ENCODE measurements at regions not wholly inside any gene's neighbourhood (a gene's known extent, or its start where the extent isn't known, plus 50 kb on each side); places are given as distances from the start of the nearest gene placed in this dataset.

DNA sequence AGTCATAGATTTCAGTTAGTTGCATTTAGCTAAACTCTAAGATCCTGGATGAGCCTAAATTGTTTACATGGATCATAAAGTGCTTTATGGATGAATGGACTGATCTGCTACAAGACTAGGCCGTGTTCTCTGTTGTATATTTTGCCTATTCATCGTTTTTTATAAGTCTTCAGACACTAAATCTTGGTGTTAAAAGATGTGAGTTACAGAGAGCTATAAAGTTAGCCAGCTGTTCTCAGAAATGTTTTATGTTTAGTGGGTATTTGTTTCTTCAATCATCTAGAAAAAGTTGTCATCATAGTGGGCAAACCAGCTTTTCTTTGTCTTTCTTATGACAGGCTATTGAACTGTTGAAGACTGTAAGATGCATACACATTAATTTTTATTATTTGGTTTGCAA lies 585.8 kb upstream of the SEMA6A start:
- Histone ChIP-seq H3K27me3 (replicated peaks; ENCODE audit: control insufficient read depth, insufficient read depth, low read length, poor library complexity, severe bottlenecking) (no peaks in the 10 kb centered on the region), H3K27ac (ENCODE audit: insufficient read depth, low read length, poor library complexity, severe bottlenecking) (no peak overlapping the region), H3K4me3 (ENCODE audit: insufficient read depth, low read depth, low read length, poor library complexity, severe bottlenecking) (no peak overlapping the region), H3K9me3 (ENCODE audit: control insufficient read depth, low read length) (no peaks in the 10 kb centered on the region), H3K36me3 (ENCODE audit: control insufficient read depth, insufficient read depth, low read length) (no peaks in the 10 kb centered on the region), H3K4me1 (ENCODE audit: control insufficient read depth, insufficient read depth, low read length, poor library complexity, severe bottlenecking) (no peaks in the 10 kb centered on the region)
- no peak for DNase-seq

DNA sequence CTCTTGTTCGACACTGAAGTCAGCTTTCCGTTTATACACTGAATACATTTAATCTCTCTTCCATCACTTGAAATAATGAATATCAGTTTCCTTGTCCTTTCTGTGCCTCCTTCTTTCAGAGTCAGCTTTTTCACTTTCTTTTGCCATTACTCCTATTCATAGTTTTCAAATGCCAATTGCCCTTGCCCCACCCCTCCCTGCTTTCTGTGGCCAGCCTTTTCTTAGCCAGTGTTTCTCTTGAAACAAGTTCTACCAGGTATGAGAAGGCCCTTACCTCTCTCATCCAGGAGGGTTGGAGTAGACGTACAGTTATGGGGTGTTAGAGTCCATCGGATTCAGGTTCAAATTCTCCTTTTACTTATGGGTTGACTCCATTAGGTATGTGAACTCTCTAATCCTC lies 574.7 kb upstream of the SEMA6A start:
- DNase-seq: no peak
- Histone ChIP-seq H3K4me1 (ENCODE audit: control insufficient read depth, insufficient read depth, low read length, poor library complexity, severe bottlenecking) (no peaks in the 10 kb centered on the region), H3K36me3 (ENCODE audit: control insufficient read depth, insufficient read depth, low read length) (no peaks in the 10 kb centered on the region), H3K4me3 (ENCODE audit: insufficient read depth, low read depth, low read length, poor library complexity, severe bottlenecking) (no peak overlapping the region), H3K9me3 (ENCODE audit: control insufficient read depth, low read length) (no peaks in the 10 kb centered on the region), H3K27me3 (replicated peaks; ENCODE audit: control insufficient read depth, insufficient read depth, low read length, poor library complexity, severe bottlenecking) (no peaks in the 10 kb centered on the region), H3K27ac (ENCODE audit: insufficient read depth, low read length, poor library complexity, severe bottlenecking) (no peak overlapping the region)

DNA sequence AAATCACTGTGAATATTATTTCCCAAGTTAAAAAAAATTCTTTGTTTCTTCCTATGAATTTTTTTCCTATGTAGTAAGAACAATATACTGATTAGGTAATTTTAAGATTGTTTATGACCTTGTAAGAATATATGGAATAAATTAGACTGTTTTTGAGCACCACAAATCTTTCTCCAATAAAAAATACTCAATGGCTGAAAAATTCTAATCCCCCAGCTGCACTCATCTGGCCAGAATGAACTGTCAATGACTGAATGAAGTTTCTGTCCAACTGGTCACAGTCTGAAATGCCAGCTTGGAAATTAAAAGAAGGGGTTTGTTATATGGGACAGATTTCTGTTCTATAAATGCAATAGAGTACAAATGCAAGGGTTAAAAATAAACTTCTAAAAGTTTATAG lies 569.5 kb upstream of the SEMA6A start:
- Histone ChIP-seq H3K36me3 (ENCODE audit: control insufficient read depth, insufficient read depth, low read length) (no peaks in the 10 kb centered on the region), H3K9me3 (ENCODE audit: control insufficient read depth, low read length) (no peaks in the 10 kb centered on the region), H3K4me3 (ENCODE audit: insufficient read depth, low read depth, low read length, poor library complexity, severe bottlenecking) (no peak overlapping the region), H3K27me3 (replicated peaks; ENCODE audit: control insufficient read depth, insufficient read depth, low read length, poor library complexity, severe bottlenecking) (no peaks in the 10 kb centered on the region), H3K4me1 (ENCODE audit: control insufficient read depth, insufficient read depth, low read length, poor library complexity, severe bottlenecking) (no peaks in the 10 kb centered on the region), H3K27ac (ENCODE audit: insufficient read depth, low read length, poor library complexity, severe bottlenecking) (no peak overlapping the region)
- DNase-seq: no peak

DNA sequence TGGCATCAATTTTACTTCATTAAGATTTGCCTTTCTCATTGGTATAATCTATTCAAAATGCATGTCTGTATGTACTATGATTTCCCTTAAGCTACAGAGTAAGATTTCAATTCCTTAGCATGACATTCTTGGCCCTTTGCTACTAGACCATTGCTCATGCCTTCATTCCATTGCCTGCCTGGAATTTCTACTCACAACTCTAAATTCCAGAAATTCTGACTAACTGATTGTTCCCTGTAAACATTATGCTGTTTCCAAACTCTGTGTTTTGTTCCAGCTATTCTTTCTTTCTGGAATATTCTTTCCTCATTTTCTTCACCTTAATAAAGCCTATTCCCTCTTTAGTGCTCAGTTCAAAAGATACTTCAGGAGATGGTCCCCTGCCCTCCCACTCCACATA lies 568.8 kb upstream of the SEMA6A start:
- no peak overlapping the region for H3K4me3 ChIP-seq (ENCODE audit: insufficient read depth, low read depth, low read length, poor library complexity, severe bottlenecking)

DNA sequence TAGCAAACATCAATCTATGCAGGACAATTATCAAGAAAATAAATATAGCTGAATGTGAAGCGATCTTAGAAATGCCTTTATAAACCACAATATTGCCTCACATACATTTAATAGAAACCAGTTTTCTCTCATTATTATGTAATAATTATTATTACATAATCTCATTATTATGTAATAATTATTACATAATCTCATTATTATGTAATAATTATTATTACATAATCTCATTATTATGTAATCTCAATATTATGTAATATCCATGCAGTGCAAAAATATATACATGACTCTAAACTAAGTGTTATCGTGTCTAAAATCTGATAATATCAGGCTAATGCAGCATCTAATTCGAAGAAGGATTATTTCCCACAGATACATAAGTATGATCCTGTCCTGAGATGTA lies 563.9 kb upstream of the SEMA6A start:
- no peak overlapping the region for H3K4me3 ChIP-seq (ENCODE audit: insufficient read depth, low read depth, low read length, poor library complexity, severe bottlenecking)

More for the DNA sequence above, 568.8 kb upstream of the SEMA6A start:
- no peak overlapping the region for H3K27ac ChIP-seq (ENCODE audit: insufficient read depth, low read length, poor library complexity, severe bottlenecking)
- H3K36me3 ChIP-seq (ENCODE audit: control insufficient read depth, insufficient read depth, low read length): no peaks in the 10 kb centered on the region
- H3K9me3 ChIP-seq (ENCODE audit: control insufficient read depth, low read length): no peaks in the 10 kb centered on the region
- no peak for DNase-seq
- no peaks in the 10 kb centered on the region for H3K4me1 ChIP-seq (ENCODE audit: control insufficient read depth, insufficient read depth, low read length, poor library complexity, severe bottlenecking)
- no peaks in the 10 kb centered on the region for H3K27me3 ChIP-seq (replicated peaks; ENCODE audit: control insufficient read depth, insufficient read depth, low read length, poor library complexity, severe bottlenecking)

DNA sequence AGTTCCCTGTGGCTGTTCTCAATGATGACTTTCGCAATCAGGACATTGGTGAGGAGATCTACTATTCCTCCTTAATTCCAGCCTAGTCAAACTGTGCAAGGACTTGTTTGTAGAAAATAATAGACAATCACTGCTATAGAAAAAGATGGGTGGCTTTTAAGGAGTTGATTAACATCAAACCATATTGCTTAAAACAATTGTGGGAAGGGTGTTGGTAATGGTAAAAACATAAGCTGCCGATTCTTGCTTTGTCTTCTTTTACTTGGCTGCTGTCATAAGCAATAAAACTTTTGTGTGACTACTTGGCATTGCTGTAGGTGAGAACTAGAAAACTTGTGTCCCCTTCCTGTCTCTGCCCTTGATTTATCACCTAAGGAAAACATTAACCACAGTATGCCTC lies 561.2 kb upstream of the SEMA6A start:
- H3K36me3 ChIP-seq (ENCODE audit: control insufficient read depth, insufficient read depth, low read length): no peaks in the 10 kb centered on the region
- H3K4me3 ChIP-seq (ENCODE audit: insufficient read depth, low read depth, low read length, poor library complexity, severe bottlenecking): no peak overlapping the region
- no peaks in the 10 kb centered on the region for H3K4me1 ChIP-seq (ENCODE audit: control insufficient read depth, insufficient read depth, low read length, poor library complexity, severe bottlenecking)

More for the DNA sequence above, 563.9 kb upstream of the SEMA6A start:
- no peaks in the 10 kb centered on the region for H3K9me3 ChIP-seq (ENCODE audit: control insufficient read depth, low read length)
- no peak for DNase-seq
- no peaks in the 10 kb centered on the region for H3K27me3 ChIP-seq (replicated peaks; ENCODE audit: control insufficient read depth, insufficient read depth, low read length, poor library complexity, severe bottlenecking)
- H3K36me3 ChIP-seq (ENCODE audit: control insufficient read depth, insufficient read depth, low read length): no peaks in the 10 kb centered on the region
- H3K27ac ChIP-seq (ENCODE audit: insufficient read depth, low read length, poor library complexity, severe bottlenecking): no peak overlapping the region
- H3K4me1 ChIP-seq (ENCODE audit: control insufficient read depth, insufficient read depth, low read length, poor library complexity, severe bottlenecking): no peaks in the 10 kb centered on the region

DNA sequence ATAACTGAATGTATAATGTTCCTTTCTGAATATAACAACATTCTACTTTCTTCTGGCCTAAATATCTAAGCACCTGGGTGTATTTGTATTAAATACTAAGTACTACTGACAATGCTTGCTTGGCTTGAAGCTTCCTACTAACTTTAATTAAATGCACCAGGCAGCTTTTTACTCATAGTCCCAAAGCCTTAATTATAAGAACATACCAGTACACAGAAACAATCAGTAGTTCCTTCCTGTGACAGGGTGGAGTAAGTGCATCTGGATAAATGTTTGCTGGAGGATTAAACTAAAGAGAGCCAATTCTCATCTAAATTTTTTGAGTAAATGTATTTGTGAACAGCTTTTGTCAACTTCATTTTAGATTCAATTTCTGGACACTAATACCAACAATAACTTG lies 558.6 kb upstream of the SEMA6A start:
- Histone ChIP-seq H3K27ac (ENCODE audit: insufficient read depth, low read length, poor library complexity, severe bottlenecking) (no peak overlapping the region), H3K9me3 (ENCODE audit: control insufficient read depth, low read length) (no peaks in the 10 kb centered on the region), H3K4me3 (ENCODE audit: insufficient read depth, low read depth, low read length, poor library complexity, severe bottlenecking) (no peak overlapping the region), H3K4me1 (ENCODE audit: control insufficient read depth, insufficient read depth, low read length, poor library complexity, severe bottlenecking) (no peaks in the 10 kb centered on the region), H3K27me3 (replicated peaks; ENCODE audit: control insufficient read depth, insufficient read depth, low read length, poor library complexity, severe bottlenecking) (no peaks in the 10 kb centered on the region), H3K36me3 (ENCODE audit: control insufficient read depth, insufficient read depth, low read length) (no peaks in the 10 kb centered on the region)
- DNase-seq: no peak

More for the DNA sequence above, 561.2 kb upstream of the SEMA6A start:
- Histone ChIP-seq H3K9me3 (ENCODE audit: control insufficient read depth, low read length) (no peaks in the 10 kb centered on the region), H3K27ac (ENCODE audit: insufficient read depth, low read length, poor library complexity, severe bottlenecking) (no peak overlapping the region), H3K27me3 (replicated peaks; ENCODE audit: control insufficient read depth, insufficient read depth, low read length, poor library complexity, severe bottlenecking) (no peaks in the 10 kb centered on the region)
- DNase-seq: no peak

DNA sequence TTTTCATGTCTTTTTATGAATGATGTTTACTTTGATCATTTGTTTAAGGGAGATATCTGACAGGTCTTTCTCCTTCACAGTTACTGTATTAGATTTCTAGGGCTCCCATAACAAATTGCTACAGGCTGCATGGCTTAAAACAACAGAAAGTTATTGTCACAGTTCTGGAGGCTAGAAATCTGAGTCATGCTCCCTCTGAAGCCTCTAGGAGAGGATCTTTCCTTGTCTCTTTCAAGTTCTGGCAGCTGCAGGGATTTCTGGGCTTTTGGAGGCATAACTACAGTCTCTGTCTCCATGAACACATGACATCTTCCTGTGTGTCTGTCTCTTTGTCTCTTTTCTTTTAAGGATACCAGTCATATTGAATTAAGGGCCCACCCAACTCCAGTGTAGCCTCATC lies 557.3 kb upstream of the SEMA6A start:
- Histone ChIP-seq H3K4me3 (ENCODE audit: insufficient read depth, low read depth, low read length, poor library complexity, severe bottlenecking) (no peak overlapping the region), H3K27me3 (replicated peaks; ENCODE audit: control insufficient read depth, insufficient read depth, low read length, poor library complexity, severe bottlenecking) (no peaks in the 10 kb centered on the region), H3K9me3 (ENCODE audit: control insufficient read depth, low read length) (no peaks in the 10 kb centered on the region), H3K36me3 (ENCODE audit: control insufficient read depth, insufficient read depth, low read length) (no peaks in the 10 kb centered on the region), H3K4me1 (ENCODE audit: control insufficient read depth, insufficient read depth, low read length, poor library complexity, severe bottlenecking) (no peaks in the 10 kb centered on the region), H3K27ac (ENCODE audit: insufficient read depth, low read length, poor library complexity, severe bottlenecking) (no peak overlapping the region)
- no peak for DNase-seq

DNA sequence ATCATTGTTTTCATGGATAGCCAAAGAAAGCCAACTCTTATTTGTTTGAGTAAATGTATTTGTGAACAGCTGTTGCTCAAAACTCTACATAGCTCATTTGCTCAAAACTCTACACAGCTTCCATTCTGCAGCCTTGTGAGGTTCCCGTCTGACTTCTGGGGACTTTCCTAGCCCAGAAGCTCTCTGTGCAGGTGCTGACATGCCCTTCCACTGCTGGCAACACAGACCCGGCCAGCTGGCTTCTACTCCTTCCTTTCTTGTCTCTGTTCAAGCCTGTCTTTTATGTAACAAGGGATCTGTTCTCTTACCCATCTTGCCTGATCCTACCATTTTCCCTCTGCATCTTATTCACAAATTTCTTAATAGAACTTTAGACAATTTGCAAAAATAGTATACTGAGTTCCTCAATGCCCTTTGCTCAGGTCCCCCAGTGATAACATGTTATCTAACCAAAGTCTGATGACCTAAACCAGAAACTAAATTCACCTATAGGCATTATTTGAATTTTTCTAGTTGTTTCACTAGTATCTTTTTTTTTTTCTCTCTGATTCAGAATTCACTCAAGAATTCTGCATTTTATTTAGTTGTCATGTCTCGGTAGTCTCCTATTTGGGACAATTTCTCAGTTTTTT lies 556.5 kb upstream of the SEMA6A start:
- H3K27me3 ChIP-seq (replicated peaks; ENCODE audit: control insufficient read depth, insufficient read depth, low read length, poor library complexity, severe bottlenecking): no peaks in the 10 kb centered on the region
- H3K27ac ChIP-seq (ENCODE audit: insufficient read depth, low read length, poor library complexity, severe bottlenecking): no peak overlapping the region
- H3K9me3 ChIP-seq (ENCODE audit: control insufficient read depth, low read length): no peaks in the 10 kb centered on the region
- no peak for DNase-seq
- H3K4me3 ChIP-seq (ENCODE audit: insufficient read depth, low read depth, low read length, poor library complexity, severe bottlenecking): no peak overlapping the region
- H3K36me3 ChIP-seq (ENCODE audit: control insufficient read depth, insufficient read depth, low read length): no peaks in the 10 kb centered on the region
- H3K4me1 ChIP-seq (ENCODE audit: control insufficient read depth, insufficient read depth, low read length, poor library complexity, severe bottlenecking): no peaks in the 10 kb centered on the region

DNA sequence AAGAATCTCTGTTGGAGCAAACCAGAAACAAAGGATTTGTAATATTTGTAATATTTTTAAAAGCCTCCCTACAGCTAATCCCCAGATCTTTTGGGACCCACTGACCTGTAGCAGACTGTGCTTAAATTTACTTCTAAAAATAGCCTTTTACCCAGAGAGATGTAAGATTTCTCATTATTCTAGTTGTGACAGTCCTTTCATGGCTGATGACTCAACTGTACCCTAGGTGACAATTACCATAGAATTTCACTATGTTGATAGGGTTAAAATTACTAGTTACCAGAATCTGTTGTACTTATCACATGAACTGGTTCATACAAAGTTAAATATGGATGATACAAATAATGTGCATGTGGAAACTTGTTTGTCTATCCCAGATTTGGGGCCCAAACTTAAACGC lies 543.9 kb upstream of the SEMA6A start:
- no peaks in the 10 kb centered on the region for H3K4me1 ChIP-seq (ENCODE audit: control insufficient read depth, insufficient read depth, low read length, poor library complexity, severe bottlenecking)
- no peak overlapping the region for H3K27ac ChIP-seq (ENCODE audit: insufficient read depth, low read length, poor library complexity, severe bottlenecking)
- DNase-seq: no peak
- H3K36me3 ChIP-seq (ENCODE audit: control insufficient read depth, insufficient read depth, low read length): no peaks in the 10 kb centered on the region
- no peaks in the 10 kb centered on the region for H3K27me3 ChIP-seq (replicated peaks; ENCODE audit: control insufficient read depth, insufficient read depth, low read length, poor library complexity, severe bottlenecking)
- H3K9me3 ChIP-seq (ENCODE audit: control insufficient read depth, low read length): no peaks in the 10 kb centered on the region
- H3K4me3 ChIP-seq (ENCODE audit: insufficient read depth, low read depth, low read length, poor library complexity, severe bottlenecking): no peak overlapping the region

All from effector memory CD4-positive, alpha-beta T cell (primary cell).